ENCODE measurements at regions not wholly inside any gene's neighbourhood (a gene's known extent, or its start where the extent isn't known, plus 50 kb on each side); places are given as distances from the start of the nearest gene placed in this dataset.
"Not testable (repeated sequence)": the region's sequence is repeated elsewhere in the genome, so short reads cannot be mapped to it uniquely, and the experiment has no call there.

DNA sequence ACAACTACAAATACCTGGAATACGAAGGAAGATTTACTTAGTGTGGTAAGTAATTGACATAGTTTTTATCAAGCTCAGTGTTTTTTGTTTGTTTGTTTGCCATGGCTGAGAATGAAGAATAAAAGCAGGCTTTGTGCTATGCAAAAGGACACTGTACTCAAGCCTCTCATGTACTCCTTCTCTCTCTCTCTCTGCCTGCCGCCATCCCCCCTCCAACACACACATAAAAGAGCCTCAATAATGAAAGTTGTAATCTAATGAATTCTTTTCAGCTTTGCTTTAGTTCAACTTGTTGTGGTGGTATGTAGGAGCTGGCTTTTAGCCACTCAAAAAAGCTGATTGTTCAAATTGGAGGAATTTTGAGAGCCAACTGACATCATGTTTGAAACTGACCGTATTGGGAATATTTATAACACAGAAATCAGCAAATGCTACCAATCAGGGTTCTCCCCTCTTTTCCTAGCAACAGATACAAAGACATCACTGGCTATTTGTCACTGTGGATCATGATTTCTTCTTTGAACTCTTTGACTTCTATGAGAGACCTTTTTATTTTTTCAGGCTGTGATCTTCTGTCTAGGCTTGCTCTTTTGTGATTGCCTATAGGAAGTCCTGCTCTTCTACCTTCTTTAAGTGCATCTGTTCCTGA lies 1148.8 kb downstream of the RAPGEF2 start:
- no peak for DNase-seq

DNA sequence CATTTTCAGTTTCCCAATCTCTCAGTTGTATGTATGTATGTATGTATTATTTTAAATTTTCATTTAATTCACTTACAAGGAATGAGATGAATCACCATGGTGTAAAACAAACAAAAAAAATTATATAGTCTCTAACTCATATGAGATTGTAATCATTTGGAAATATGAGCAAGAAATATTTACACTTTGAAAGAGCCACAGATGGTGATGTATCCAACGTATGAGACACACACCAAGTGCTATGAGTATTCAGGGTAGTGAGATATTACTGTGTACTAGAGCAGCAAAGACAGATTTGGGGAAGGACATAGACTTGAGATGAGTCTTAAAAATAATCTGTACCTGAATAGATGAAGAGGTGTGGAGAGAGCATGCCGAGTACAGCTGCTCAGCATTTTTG lies 1154.4 kb downstream of the RAPGEF2 start:
- DNase-seq = no peak

DNA sequence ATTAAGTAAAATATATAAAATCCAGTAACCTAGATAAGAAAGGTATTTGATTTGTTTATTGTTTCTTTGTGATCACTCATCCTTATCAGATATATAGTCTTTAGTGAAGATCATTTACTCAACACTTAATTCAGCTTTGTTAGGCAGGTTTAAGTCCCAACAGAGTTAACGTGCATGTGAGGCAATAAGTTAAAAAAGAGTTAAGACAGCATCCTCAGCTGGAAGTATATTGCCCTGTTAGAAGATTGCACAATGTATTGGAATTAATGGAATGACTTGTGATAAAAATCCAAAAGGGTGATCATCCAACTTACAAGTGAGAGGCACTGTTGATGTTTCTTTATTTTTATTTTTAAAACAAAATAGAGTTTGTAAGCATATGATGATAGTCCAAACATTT lies 1162.1 kb downstream of the RAPGEF2 start:
- no peak for DNase-seq

DNA sequence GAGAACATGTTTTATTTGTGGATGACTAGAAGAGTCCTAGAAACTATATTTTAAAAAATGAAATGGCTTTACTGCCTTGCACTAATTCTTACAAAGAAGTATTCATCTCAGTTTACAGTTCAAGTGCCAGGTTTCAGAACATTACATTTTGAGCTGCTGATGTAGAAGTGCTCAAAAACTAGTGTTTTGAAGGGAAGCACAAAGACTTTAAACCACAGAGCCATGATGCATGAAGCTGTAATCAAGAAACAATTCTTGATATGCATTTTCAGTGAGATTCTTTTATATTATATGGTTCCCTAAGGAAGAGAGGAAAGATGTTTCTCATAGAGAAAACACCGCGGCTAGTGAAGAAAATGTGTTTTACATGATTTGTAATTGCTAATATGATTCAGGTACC lies 1163.0 kb downstream of the RAPGEF2 start:
- no peak for DNase-seq

DNA sequence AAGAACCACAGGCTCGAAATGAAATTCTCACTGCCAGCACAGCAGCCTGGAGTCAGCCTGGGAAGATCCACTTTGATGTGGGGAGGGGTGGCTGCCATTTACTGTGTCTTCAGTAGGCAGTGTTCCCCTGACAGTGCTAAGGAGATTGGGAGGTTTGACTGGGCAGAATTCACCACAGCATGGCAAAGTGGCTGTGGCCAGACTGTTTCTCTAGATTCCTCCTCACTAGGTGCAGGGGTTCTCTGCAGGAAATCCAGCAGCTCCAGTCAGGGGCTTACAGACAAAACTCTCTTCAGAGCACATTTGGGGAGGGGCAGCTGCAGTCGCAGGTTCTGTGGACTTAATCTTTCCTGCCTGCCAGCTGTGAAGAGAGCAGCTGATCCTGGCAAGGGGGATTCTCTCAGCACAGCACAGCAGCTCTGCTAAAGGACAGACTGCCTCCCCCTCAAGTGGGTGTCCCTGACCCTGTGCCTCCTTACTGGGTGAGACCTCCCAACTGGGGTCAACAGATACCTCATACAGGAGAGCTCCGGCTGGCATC lies 1174.0 kb downstream of the RAPGEF2 start:
- DNase-seq = no peak

DNA sequence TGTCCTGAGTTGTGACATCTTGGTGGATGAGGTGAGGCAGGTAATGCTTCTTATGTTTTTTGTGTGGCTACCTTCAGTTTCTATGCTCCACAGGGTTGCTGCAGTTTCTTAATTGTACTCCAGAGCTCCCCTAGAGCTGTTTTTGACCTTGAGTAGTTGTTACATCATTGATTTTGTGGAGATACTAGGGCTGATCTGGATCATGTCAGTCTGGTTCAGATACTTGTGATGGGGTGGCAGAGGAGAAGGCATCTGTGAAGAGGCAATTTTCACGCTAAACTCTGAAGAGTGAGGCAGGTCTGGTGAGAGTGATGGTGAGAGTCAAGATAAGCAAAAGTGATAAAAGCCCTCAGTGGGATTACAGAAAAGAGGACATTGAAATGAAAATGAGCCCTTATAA lies 1180.2 kb downstream of the RAPGEF2 start:
- DNase-seq = no peak

DNA sequence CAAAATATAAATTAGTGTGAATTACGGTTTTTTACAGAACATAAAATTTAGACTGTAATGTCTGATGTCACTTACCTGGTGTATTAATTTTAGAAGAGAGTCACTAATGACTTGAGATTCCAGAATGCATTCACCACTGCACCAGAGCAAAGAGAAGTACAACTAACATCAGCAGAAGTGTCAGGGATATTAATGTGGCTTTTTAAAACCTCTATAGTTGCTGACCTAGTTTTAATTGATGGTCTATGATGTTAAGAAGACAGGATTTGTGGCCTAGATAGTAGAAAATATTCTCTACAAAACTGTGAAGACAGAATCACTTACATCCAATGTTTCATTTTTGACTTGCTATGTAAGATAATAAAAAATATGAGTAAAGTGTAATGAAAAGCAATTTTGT lies 1181.6 kb downstream of the RAPGEF2 start:
- DNase-seq = no peak

DNA sequence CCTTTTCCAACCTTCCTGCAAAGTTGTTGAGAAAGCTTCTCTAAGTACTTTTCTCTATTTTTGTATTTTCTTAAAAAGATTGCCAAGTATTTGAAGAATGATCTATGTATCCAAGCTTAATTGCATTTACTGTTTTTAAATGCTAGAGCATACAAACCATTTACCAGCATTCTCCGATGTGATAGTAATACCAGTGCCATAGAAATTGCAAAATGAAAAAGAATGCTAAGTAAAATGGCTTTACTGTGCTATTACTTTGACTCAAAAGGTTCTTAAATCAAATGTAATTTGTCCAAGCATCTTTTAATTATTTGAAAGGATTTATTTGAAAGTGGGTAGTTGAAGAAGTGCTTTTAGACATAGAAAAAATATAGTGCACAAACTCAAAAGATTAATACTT lies 1183.2 kb downstream of the RAPGEF2 start:
- DNase-seq = no peak

DNA sequence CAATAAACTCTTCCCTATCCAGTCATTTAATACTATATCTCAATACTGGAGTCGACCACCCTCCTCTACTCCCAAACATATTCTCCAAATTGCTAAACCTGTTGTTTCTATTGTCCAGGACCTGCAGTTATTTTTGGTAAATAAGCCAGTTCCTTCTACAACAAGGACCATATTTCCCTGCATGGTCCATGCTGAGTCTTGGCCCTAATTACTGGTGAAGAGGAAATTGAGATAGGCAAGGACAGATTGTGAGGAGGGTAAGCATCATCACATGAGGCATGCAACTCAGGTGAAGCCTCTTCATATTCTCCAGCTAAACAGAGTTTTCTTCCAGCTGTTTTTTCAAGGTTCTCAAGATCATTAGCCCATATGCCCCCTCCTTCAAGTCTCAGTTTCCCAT lies 1193.6 kb downstream of the RAPGEF2 start:
- no peak for DNase-seq

DNA sequence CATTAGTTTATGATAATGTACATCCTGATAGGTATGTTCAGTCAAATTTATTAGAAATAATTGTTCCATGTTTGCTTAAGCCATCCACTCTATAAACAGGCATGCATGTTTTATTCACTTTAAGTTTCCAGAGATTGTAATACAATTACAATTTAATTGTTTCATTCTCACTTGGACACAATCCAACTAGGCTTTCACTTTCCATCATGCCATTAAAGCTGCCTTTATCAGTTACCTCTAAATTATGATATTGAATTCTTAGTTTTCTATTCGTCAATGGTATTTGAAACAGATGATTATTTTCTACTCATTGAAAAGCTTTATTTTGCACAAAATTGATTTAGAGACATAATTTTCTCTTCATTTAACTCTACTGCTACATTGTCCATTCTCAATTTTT lies 1196.3 kb downstream of the RAPGEF2 start:
- no peak for DNase-seq

DNA sequence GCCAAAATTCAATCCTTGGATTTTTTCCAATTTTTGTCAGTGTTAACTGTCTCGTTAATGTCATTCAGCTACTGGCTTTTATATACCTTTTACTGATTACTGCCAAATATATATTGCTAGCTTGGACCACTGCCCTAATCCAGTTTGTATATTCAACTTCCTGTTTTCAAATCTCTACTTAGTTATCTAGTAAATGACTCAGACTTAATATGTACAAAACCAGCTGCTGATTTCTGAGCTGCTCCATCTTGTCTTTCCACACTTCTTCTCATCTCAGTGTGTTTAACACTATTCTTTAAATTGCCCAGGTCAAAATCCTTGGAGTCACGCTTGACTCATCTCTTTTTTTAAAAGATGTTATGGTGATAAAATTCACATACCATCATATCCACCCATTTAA lies 1196.7 kb downstream of the RAPGEF2 start:
- DNase-seq = no peak

DNA sequence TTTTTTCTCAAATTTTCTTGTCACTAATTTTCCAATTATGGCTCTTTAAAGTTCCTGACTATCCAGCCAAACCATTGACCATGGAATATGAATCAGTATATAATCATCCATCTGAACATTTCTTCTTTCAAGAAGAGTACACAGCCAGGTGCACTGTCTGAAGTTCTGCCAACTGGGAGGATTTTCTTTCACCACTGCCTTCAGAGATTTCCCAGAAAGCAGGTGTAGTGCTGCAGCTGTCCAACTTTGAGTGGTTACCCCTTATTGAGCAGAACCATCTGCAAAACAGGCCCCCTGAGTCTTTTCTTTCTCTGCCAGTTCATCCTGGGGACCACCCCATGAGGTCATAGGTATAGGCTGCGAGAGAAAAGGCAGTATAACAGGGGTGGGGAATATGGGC lies 1213.2 kb downstream of the RAPGEF2 start:
- DNase-seq = no peak

DNA sequence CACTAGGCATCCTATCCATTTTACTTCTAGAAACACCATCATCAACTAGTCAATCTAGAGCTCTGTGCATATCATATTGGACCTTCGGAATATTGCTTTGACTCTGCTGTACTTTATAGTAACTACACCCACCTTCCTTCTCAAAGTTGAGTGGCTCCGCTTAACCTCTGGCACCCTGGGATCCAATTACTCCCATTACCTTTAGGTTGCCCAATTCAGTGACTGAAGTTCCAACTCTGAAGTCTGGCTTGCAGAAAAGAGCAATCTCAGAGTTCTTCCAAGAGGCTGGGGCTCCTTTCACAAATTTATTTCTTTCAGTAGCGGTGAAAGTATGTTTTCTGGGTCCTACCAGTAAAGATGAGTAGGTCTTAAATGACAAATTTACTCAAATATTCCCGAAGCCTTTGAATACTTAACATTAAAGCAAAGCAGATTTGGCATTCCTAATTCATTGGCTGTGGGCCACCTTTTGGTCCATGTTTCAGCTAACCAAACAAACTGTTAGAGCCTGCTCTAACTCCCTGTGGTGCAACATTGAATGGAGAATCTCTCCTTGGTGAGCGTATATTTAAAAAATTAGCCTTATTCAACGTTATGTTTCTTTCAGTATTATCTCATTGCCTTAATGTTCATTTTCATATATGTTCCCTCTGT lies 1215.8 kb downstream of the RAPGEF2 start:
- no peak for DNase-seq

DNA sequence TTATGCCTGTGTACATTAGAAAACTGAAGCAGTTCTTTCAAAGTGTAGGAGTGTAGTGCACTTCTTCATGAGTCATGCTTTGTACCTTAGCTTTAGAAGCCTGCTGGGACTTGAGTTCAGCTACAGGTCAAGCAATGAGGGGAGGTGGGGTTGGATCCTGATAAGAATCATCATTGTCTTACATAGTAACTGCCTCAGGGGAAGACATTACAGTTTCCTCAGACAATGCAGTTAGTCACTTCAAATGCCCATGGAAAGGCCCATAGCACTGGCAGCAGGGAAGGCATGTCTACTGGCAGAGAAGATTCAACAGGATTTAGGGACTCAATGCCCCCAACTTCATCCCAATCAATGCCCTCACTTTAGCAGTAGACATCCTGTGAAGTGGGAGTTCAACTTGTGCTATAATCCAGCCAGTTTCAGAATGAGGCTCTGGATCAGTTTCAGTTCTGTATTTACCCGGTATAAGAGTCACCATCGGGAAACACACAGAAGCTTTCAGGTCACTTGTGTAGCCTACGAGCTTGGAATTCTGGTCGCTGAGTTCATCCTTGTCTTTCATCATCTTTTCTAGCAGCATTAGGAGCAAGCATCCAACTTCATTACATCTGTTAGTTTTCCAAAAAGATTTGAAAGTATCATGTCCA lies 1216.5 kb downstream of the RAPGEF2 start:
- no peak for DNase-seq

DNA sequence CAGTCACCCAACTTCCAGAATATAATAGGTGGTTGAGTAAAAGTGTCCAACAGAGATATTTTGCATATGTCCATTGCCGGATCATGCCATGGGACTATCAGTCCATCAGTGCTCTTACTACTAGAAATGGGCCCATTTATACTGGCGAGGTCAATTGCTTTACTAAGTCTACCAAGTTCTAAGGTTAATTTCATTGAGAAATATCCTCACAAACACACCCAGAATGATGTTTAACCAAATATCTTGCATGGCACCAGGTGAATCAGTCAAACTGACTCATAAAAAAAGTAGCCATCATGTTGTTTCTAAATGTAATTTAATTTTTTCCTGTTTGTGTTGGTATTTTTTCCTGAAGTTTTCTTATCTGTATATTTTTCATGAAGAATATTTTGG lies 1217.0 kb downstream of the RAPGEF2 start:
- no peak for DNase-seq

DNA sequence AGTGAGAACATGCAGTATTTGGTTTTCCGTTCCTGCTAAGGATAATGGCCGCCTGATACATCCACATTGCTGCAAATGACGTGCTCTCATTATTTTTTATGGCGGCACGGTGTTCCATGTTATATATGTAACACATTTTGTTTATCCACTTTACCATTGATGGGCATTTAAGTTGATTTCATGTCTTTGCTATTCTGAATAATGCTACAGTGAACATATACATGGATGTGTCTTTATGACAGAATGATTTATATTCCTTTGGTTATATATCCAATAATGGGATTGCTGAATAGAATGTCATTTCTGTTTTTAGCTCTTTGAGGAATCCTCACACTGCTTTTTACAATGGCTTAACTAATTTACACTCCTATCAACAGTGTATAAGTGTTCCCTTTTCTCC lies 1223.2 kb downstream of the RAPGEF2 start:
- no peak for DNase-seq

DNA sequence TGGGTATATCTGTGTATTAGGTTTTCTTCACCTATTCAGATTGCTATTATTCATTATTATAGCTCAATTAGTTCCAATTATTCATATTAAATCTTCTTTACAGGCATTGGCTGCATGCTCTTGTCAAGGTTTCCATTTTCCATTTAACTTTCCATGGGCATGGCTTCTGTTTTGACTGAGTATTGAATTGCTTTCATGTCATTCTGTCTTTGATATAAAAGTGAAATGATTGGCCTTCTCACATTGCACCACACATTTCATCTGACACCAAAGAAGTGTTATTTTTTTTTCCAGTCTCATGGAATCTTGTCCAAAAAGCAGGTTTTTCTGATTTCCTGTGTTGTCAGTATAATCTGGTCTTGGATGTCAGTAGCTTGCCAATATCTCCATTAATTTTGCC lies 1244.3 kb downstream of the RAPGEF2 start:
- no peak for DNase-seq

DNA sequence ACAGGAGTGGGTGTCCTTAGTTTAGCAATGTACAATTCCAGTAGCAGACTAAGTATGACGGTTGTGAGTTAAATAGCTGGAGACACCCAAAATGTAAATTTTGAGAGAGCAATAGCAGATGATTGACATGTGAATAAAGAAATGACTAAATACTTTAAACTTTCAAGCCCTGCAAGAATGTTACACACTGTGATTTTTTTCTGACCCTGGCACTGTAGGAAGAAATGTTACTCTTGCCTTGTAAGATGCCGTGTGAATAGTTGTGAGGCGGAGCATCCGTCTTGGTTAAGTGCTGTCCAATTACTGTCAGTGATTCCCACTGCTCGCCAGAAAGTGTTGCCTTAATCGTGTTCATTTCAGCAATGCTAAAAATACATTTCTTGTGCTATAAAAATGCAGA lies 1248.1 kb downstream of the RAPGEF2 start:
- no peak for DNase-seq

DNA sequence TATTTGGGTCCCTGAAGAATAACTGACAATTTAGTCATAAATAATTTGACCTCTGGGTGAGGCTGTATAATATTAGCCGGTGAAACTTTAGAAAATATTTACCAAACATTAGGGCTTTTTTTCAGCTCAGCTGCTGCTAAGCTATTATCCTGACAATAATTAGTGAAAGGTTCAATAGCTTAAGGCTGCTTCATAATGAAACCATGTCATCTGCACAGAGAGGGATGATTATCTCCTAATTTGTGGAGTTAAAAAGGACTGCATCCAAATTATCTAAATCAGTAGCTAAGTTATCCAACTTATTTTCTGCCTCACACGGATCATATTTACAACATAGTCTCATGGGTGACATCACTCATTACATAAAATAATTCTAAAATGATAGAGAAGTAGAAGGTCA lies 1249.8 kb downstream of the RAPGEF2 start:
- DNase-seq = no peak

DNA sequence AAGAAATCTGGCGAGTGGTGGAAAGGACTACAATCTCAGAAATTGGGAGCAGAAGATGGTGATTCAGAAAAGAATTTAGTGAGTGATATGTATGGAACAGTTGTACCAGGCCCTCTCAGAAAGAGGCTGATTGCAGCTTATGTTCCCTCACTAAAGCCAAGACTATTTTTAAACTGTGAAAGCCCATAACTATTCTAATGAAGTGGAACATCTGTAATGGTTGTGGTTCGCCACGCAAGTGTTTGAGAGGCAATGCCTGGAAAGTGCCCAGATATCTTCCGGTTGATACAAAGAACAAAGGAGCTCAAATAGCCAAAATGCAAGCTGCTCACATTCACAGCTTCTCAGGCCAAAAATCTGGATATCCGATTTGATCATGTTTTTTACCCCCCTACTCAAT lies 1250.7 kb downstream of the RAPGEF2 start:
- DNase-seq = no peak

DNA sequence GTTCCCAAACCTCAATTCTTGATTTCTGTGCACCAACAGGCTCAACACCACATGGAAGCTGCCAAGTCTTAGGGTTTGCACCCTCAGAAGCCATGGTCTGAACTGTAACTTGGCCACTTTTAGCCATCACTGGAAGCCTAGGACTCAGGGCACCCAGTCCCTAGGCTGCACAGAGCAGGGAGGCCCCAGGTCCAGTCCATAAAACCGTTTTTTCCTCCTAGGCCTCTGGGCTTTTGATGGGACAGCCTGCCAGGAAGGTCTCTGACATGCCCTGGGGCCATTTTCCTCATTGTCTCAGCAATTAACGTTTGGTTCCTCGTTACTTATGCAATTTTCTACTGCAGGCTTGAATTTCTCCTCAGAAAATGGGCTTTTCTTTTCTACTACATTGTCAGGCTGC lies 1259.6 kb downstream of the RAPGEF2 start:
- DNase-seq = no peak

DNA sequence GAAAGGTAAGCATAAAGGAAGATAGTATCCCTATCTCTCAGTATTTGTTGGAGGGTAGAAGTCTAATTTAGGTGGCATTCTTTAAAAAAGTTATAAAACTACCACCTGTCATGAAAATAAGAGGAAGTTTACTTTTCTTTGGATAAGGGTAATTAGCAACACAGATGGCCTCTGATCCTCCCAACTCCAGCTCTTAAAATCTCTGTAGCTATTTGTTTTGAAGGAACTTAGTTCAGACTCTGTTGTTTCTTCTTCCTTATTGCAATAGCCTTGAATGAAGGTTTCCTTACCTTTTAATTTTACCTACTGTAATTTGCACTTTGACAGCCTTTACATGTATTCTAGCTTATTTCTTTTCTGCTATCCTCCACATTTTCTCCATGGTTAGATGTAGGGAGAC lies 1261.3 kb downstream of the RAPGEF2 start:
- DNase-seq = no peak

DNA sequence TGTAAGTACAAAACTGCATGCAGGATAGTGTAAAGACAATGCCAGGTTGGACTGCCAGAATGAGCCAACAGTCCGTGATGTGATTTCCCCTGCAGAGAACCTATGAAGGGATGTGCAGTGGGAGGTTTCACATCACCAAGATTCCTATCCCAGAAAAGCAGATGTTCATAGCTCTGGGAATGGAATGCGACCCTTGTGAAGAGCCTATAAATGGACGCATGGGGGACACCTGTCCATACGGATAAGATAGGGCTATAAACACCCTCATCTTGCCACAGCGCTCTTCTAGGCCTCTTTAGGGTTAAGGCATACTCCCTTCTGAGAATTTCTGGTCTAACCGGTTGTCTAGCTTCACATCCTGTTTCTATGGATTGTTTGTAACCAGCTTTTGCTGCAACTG lies 1261.8 kb downstream of the RAPGEF2 start:
- DNase-seq = not testable (repeated sequence)

DNA sequence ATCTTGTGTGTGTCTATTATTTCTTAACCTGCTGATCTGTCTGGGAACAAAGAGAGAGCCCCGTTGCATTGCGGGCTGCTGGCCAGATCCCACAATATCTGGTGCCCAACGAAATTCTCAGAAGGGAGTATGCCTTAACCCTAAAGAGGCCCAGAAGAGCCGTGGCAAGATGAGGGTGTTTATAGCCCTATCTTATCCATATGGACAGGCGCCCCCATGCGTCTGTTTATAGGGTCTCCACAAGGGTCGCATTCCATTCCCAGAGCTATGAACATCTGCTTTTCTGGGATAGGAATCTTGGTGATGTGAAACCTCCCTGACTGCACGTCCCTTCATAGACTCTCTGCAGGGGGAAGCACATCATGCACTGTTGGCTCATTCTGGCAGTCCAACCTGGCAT lies 1262.5 kb downstream of the RAPGEF2 start:
- DNase-seq = not testable (repeated sequence)

Measured in hematopoietic multipotent progenitor cell treated with erythropoietin and hydrocortisone succinate and interleukin-3 and kit ligand, for 8 days (in vitro differentiated cells).